ENCODE measurements at regions not wholly inside any gene's neighbourhood (a gene's known extent, or its start where the extent isn't known, plus 50 kb on each side); places are given as distances from the start of the nearest gene placed in this dataset.

DNA sequence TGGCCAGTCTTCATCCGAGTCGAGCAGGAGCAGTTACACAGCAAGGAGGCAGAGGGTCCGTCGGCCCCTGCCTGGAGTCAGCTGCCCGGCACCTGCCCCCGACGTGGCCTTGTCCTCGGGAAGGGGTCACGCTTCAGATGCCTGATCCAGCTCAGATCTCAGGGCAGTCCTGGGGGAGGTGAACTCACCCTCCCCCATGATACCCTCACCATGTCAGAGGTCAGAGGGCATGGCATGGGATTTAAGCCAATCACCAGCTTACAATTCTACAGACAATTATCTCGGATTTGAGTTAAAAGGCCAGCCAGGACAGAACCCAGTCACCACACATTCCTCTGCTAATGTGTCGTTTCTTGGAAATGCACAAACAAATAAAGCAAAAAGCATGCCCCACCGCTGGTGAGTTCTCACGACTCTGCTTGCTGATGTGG lies 211.3 kb downstream of the FOXL1 start:
- Histone ChIP-seq H3K27me3 (ENCODE audit: insufficient read depth, low read length, poor library complexity) (no peaks in the 10 kb centered on the region), H3K27ac (ENCODE audit: low read depth, low read length) (no peak overlapping the region), H2BK120ac (ENCODE audit: low read depth, low read length) (no peak overlapping the region), H3K18ac (ENCODE audit: low read length) (no peak overlapping the region), H3K4ac (ENCODE audit: low read depth, low read length) (no peak overlapping the region), H3K56ac (ENCODE audit: low read length) (no peak overlapping the region), H3K4me2 (ENCODE audit: low read length) (no peak overlapping the region), H3K36me3 (ENCODE audit: control insufficient read depth, insufficient read depth, low read length) (no peaks in the 10 kb centered on the region), H3K4me3 (ENCODE audit: low read length) (no peak overlapping the region), H3K4me1 (ENCODE audit: control insufficient read depth, low read depth, low read length) (no peaks in the 10 kb centered on the region), H3K23ac (ENCODE audit: low read length) (peak overlapping the region; percentile 35), H2BK5ac (ENCODE audit: low read length) (no peak overlapping the region), H4K5ac (ENCODE audit: low read length) (no peak overlapping the region), H3K9ac (ENCODE audit: low read length) (no peak overlapping the region), H3K79me1 (ENCODE audit: low read length) (no peaks in the 10 kb centered on the region), H4K8ac (ENCODE audit: low read depth, low read length) (no peak overlapping the region), H3K79me2 (ENCODE audit: control insufficient read depth, insufficient read depth, low read length) (no peaks in the 10 kb centered on the region), H2AK5ac (ENCODE audit: low read length) (no peak overlapping the region), H2BK15ac (replicated peaks; ENCODE audit: low read depth) (no peak overlapping the region)
- DNase-seq = peak; percentile 48
- no CpG with 5 or more reads among the region's 13 CpGs for WGBS (ENCODE audit: extremely low coverage, insufficient coverage, low lambda C conversion rate)

DNA sequence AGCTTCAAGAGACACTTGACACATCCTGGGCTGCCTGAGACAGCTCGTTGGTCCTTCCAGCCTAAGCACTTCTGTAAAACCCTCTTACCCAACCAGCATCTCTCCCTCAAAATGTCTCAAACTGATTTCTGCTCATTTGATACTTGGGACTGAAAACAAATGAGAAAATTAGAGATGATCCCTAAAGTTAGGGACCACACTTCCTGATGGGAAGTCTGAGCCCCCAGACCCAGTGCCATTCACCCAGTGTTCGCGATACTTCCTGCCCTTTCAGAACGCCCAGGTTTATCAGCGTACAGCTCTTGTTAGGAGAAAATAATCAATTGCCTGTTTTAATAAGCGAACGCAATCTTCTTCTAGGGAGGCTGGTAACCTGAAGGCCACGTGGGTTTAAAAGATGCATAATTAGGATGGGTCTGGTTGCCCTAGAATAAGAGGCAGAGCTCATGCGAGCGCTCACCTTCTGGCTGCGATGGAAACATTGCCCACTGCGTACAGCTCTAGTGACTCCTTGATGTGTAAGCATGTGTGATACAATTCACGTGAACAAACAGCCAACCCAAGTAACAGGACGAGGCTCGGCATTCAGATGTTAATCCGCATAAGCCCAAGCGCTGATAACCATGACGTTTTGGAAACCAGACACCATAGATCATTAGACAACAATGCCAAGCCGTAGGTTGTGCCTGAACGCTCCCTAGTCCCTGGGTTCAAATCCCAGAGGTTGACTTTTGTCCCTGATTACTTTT lies 213.1 kb downstream of the FOXL1 start:
- no peaks in the 10 kb centered on the region for H3K79me2 ChIP-seq (ENCODE audit: control insufficient read depth, insufficient read depth, low read length)
- H4K5ac ChIP-seq (ENCODE audit: low read length) = no peak overlapping the region
- no peak overlapping the region for H3K9ac ChIP-seq (ENCODE audit: low read length)
- no peak overlapping the region for H3K56ac ChIP-seq (ENCODE audit: low read length)
- no peak overlapping the region for H3K23ac ChIP-seq (ENCODE audit: low read length)
- no peaks in the 10 kb centered on the region for H3K79me1 ChIP-seq (ENCODE audit: low read length)
- no peak overlapping the region for H4K8ac ChIP-seq (ENCODE audit: low read depth, low read length)
- no peak overlapping the region for H3K4me2 ChIP-seq (ENCODE audit: low read length)
- no peaks in the 10 kb centered on the region for H3K4me1 ChIP-seq (ENCODE audit: control insufficient read depth, low read depth, low read length)
- H2BK5ac ChIP-seq (ENCODE audit: low read length) = no peak overlapping the region
- H2BK15ac ChIP-seq (replicated peaks; ENCODE audit: low read depth) = no peak overlapping the region
- H2AK5ac ChIP-seq (ENCODE audit: low read length) = no peak overlapping the region
- H3K4ac ChIP-seq (ENCODE audit: low read depth, low read length) = no peak overlapping the region
- DNase-seq = no peak
- H3K27ac ChIP-seq (ENCODE audit: low read depth, low read length) = no peak overlapping the region
- no peak overlapping the region for H3K4me3 ChIP-seq (ENCODE audit: low read length)
- H3K27me3 ChIP-seq (ENCODE audit: insufficient read depth, low read length, poor library complexity) = no peaks in the 10 kb centered on the region
- no peak overlapping the region for H3K18ac ChIP-seq (ENCODE audit: low read length)
- no CpG with 5 or more reads among the region's 20 CpGs for WGBS (ENCODE audit: extremely low coverage, insufficient coverage, low lambda C conversion rate)
- no peaks in the 10 kb centered on the region for H3K36me3 ChIP-seq (ENCODE audit: control insufficient read depth, insufficient read depth, low read length)
- no peak overlapping the region for H2BK120ac ChIP-seq (ENCODE audit: low read depth, low read length)

DNA sequence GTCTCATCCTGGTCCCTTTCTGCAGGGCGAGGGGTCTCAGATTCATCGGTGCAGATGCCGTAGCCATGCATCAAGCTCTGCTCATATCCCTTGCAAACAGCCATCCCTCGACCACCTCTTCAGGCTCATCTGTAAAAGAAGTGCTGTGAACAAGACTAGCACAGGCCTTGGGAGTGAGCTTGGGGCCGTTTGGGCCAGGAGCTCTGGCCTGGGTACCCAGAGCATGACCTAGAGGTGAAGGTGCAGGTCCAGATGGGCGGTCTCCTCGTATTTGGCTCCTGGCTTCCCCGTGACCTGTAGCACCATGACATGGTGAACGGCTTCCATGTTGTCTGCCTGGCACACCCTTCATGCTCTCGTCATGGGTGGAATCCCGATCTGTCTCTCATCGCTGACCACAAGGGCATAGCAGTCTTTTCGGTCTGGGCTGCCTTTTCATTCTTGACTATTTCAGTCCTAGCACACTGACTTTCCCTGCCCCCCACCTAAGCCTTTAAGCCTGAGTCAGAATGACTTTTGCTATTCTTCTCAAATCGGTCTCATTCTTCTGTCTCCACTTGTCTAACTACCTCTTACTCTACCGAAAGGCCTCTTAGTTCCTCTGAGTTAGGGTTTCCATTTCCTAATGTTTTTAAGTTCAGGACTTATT lies 216.0 kb downstream of the FOXL1 start:
- no peak overlapping the region for H3K18ac ChIP-seq (ENCODE audit: low read length)
- no peak overlapping the region for H2BK120ac ChIP-seq (ENCODE audit: low read depth, low read length)
- H3K27me3 ChIP-seq (ENCODE audit: insufficient read depth, low read length, poor library complexity) = no peaks in the 10 kb centered on the region
- H3K27ac ChIP-seq (ENCODE audit: low read depth, low read length) = no peak overlapping the region
- DNase-seq = no peak
- no peak overlapping the region for H3K23ac ChIP-seq (ENCODE audit: low read length)
- no peak overlapping the region for H3K4me3 ChIP-seq (ENCODE audit: low read length)
- no peak overlapping the region for H3K9ac ChIP-seq (ENCODE audit: low read length)
- no peaks in the 10 kb centered on the region for H3K79me1 ChIP-seq (ENCODE audit: low read length)
- H2AK5ac ChIP-seq (ENCODE audit: low read length) = no peak overlapping the region
- H3K4ac ChIP-seq (ENCODE audit: low read depth, low read length) = no peak overlapping the region
- no peaks in the 10 kb centered on the region for H3K79me2 ChIP-seq (ENCODE audit: control insufficient read depth, insufficient read depth, low read length)
- H3K56ac ChIP-seq (ENCODE audit: low read length) = no peak overlapping the region
- no peak overlapping the region for H4K5ac ChIP-seq (ENCODE audit: low read length)
- no peaks in the 10 kb centered on the region for H3K36me3 ChIP-seq (ENCODE audit: control insufficient read depth, insufficient read depth, low read length)
- no peak overlapping the region for H2BK5ac ChIP-seq (ENCODE audit: low read length)
- whole genome bisulfite sequencing (ENCODE audit: extremely low coverage, insufficient coverage, low lambda C conversion rate) = no CpG with 5 or more reads among the region's 15 CpGs
- no peak overlapping the region for H2BK15ac ChIP-seq (replicated peaks; ENCODE audit: low read depth)
- H3K4me2 ChIP-seq (ENCODE audit: low read length) = no peak overlapping the region
- H4K8ac ChIP-seq (ENCODE audit: low read depth, low read length) = no peak overlapping the region
- no peaks in the 10 kb centered on the region for H3K4me1 ChIP-seq (ENCODE audit: control insufficient read depth, low read depth, low read length)

DNA sequence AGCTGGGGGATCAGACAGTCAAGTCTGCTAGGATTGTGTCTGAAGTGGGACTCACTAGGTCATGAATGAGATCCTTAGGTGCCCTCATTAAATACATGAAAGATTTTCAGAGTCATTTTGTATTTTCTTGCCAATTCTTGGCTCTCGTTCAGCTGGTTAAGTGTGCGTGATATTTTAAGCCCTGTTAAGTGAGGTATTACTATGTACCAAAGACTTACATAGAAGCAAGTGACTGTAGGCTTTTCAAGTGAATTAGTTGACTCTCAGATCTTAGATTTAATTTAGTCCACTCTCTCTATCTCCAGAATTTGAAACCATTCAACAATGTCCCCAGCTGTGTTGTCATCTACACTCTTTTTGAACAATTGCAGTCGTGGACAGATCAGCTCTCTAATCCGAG lies 219.4 kb downstream of the FOXL1 start:
- no CpG with 5 or more reads among the region's 4 CpGs for WGBS (ENCODE audit: extremely low coverage, insufficient coverage, low lambda C conversion rate)
- Histone ChIP-seq H3K23ac (ENCODE audit: low read length) (no peak overlapping the region), H3K4ac (ENCODE audit: low read depth, low read length) (no peak overlapping the region), H2BK5ac (ENCODE audit: low read length) (no peak overlapping the region), H2AK5ac (ENCODE audit: low read length) (no peak overlapping the region), H3K9ac (ENCODE audit: low read length) (no peak overlapping the region), H4K5ac (ENCODE audit: low read length) (no peak overlapping the region), H2BK120ac (ENCODE audit: low read depth, low read length) (no peak overlapping the region), H3K79me1 (ENCODE audit: low read length) (no peaks in the 10 kb centered on the region), H3K79me2 (ENCODE audit: control insufficient read depth, insufficient read depth, low read length) (no peaks in the 10 kb centered on the region), H3K4me3 (ENCODE audit: low read length) (no peak overlapping the region), H3K4me1 (ENCODE audit: control insufficient read depth, low read depth, low read length) (peaks cover 2% of the 10 kb centered on the region), H4K8ac (ENCODE audit: low read depth, low read length) (no peak overlapping the region), H3K56ac (ENCODE audit: low read length) (no peak overlapping the region), H3K4me2 (ENCODE audit: low read length) (no peak overlapping the region), H3K27ac (ENCODE audit: low read depth, low read length) (no peak overlapping the region), H3K36me3 (ENCODE audit: control insufficient read depth, insufficient read depth, low read length) (no peaks in the 10 kb centered on the region), H2BK15ac (replicated peaks; ENCODE audit: low read depth) (no peak overlapping the region), H3K18ac (ENCODE audit: low read length) (no peak overlapping the region), H3K27me3 (ENCODE audit: insufficient read depth, low read length, poor library complexity) (no peaks in the 10 kb centered on the region)
- DNase-seq = no peak

DNA sequence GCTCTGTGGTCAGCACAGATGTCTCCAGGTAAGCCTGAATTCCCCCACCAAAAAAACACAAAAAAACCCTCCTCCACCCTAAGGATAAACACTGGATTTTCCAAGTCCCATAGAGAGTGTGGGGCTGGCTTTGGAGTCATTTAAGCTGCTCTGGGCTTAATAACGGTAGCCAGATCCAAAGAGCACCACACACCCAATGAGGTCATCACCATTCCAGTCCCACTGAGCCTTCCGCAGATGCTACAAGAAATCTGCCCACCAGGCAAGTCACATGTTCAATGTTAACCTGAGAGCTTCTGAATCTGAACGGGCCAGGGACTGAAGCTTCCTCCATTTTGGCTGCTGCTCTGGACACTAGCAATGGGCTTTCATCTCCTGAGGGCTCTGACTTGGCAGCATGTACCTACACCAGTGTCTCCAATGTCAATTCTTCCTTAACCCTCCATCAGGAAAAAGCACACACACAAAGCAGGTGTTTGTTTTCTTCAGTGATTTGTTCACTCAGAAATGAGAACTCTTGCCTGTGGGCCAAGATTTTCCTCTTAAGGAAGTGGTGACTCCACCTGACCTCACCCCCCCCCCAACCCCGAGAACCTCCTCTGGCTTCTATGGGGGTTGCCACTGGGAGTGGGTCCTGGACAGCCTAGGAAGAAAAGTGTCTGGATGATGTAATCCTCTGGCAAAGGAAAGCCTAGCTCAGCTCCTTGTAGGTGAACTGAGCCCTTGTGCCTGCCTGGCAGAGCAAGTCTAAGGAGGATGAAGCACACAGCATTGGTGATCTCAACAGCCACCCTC lies 220.1 kb downstream of the FOXL1 start:
- Histone ChIP-seq H3K4me3 (ENCODE audit: low read length) (no peak overlapping the region), H3K79me2 (ENCODE audit: control insufficient read depth, insufficient read depth, low read length) (no peaks in the 10 kb centered on the region), H3K56ac (ENCODE audit: low read length) (no peak overlapping the region), H3K4ac (ENCODE audit: low read depth, low read length) (no peak overlapping the region), H3K27me3 (ENCODE audit: insufficient read depth, low read length, poor library complexity) (peaks cover 4% of the 10 kb centered on the region), H4K5ac (ENCODE audit: low read length) (no peak overlapping the region), H3K4me2 (ENCODE audit: low read length) (no peak overlapping the region), H3K4me1 (ENCODE audit: control insufficient read depth, low read depth, low read length) (peaks cover 2% of the 10 kb centered on the region), H4K8ac (ENCODE audit: low read depth, low read length) (no peak overlapping the region), H2BK120ac (ENCODE audit: low read depth, low read length) (no peak overlapping the region), H3K36me3 (ENCODE audit: control insufficient read depth, insufficient read depth, low read length) (no peaks in the 10 kb centered on the region), H3K23ac (ENCODE audit: low read length) (no peak overlapping the region), H2AK5ac (ENCODE audit: low read length) (no peak overlapping the region), H3K79me1 (ENCODE audit: low read length) (no peaks in the 10 kb centered on the region), H3K9ac (ENCODE audit: low read length) (no peak overlapping the region), H2BK15ac (replicated peaks; ENCODE audit: low read depth) (no peak overlapping the region), H2BK5ac (ENCODE audit: low read length) (no peak overlapping the region), H3K27ac (ENCODE audit: low read depth, low read length) (no peak overlapping the region), H3K18ac (ENCODE audit: low read length) (no peak overlapping the region)
- WGBS (ENCODE audit: extremely low coverage, insufficient coverage, low lambda C conversion rate) = no CpG with 5 or more reads among the region's 4 CpGs
- no peak for DNase-seq
